Activated naive CD4-positive, alpha-beta T cell treated with anti-CD3 and anti-CD28 coated beads for 36 hours (primary cell): ENCODE measurements at regions not wholly inside any gene's neighbourhood (a gene's known extent, or its start where the extent isn't known, plus 50 kb on each side); places are given as distances from the start of the nearest gene placed in this dataset.
"Not testable (repeated sequence)": the region's sequence is repeated elsewhere in the genome, so short reads cannot be mapped to it uniquely, and the experiment has no call there.

Experiments used
- CTCF ChIA-PET: fragments of 350-600 bp; sonication (Branson Sonifier 250); formaldehyde crosslinking; loops from one replicate; lab custom pipeline; 2021; ENCODE audit warnings: antibody characterized with exemption; lab: Charles Lee
- DNase-seq: peaks from one replicate; pipeline ENCODE4 v3.0.0-alpha.2; 2020
- H3K27ac Mint-ChIP-seq: one replicate; pipeline ENCODE4 v1.8.0; 2021; ENCODE audit warnings: mild to moderate bottlenecking, mixed read lengths
- H3K27me3 Mint-ChIP-seq: one replicate; pipeline ENCODE4 v1.8.0; 2021; ENCODE audit warnings: low read depth, mixed read lengths
- H3K36me3 Mint-ChIP-seq: one replicate; pipeline ENCODE4 v1.8.0; 2021; ENCODE audit warnings: low read depth, mixed read lengths
- H3K4me1 Mint-ChIP-seq: one replicate; pipeline ENCODE4 v1.8.0; 2021; ENCODE audit warnings: low read depth, mixed read lengths
- H3K4me3 Mint-ChIP-seq: one replicate; pipeline ENCODE4 v1.8.0; 2021; ENCODE audit warnings: mild to moderate bottlenecking, moderate library complexity, mixed read lengths
- H3K9me3 Mint-ChIP-seq: one replicate; pipeline ENCODE4 v1.8.0; 2021; ENCODE audit warnings: mixed read lengths
- intact Hi-C: fragments of 100-400 bp; cut with micrococcal nuclease; formaldehyde crosslinking; loops from one replicate; pipeline ENCODE4 v1.15.1; 2023

DNA sequence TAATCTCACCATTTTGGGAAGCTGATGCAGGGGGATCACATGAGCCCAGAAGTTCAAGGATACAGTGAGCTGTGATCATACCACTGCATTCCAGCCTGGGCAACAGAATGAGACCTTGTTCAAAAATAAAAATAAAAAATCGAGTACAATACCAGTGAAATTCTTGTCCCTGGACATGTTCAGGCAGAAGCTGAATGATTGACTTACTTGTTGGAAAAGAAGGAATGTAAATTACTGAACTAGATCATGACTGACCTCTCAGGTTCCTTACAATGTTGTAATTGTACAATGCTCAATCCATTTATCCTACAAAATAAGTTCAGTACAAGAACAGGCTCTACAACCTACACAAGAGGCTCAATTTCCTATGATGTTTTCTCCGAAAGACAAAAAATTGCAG is 1010.4 kb downstream of the TLE1 start:
- no peaks in the 10 kb centered on the region for H3K27me3 Mint-ChIP-seq
- no peaks in the 10 kb centered on the region for H3K9me3 Mint-ChIP-seq
- DNase-seq = no peak
- CTCF ChIA-PET = no interaction called here
- no peaks in the 10 kb centered on the region for H3K36me3 Mint-ChIP-seq
- intact Hi-C loops = no loop called here
- no peak overlapping the region for H3K27ac Mint-ChIP-seq
- H3K4me3 Mint-ChIP-seq = no peak overlapping the region
- H3K4me1 Mint-ChIP-seq = no peaks in the 10 kb centered on the region

DNA sequence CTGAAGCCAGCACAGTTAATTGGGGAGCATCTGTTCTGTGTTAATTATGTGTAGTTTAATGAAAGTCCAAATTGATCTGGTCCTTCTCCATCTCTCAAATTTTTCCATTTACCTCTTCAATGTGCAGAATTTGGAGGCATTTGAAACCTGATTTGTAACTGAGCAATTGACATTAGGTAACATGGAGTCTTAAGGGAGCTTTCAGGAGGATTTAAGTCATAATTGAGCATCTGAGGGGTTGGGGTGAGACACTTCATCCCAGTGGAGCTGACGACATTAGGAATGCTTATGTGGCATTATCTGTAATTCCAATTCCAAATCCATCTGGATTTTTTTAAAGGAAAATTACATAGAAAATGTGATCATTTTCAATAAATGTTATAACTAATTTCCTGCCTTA is 1015.9 kb downstream of the TLE1 start:
- no peak for DNase-seq
- Mint-ChIP-seq H3K9me3 (no peaks in the 10 kb centered on the region), H3K4me3 (no peak overlapping the region), H3K36me3 (no peaks in the 10 kb centered on the region), H3K4me1 (no peaks in the 10 kb centered on the region), H3K27ac (no peak overlapping the region), H3K27me3 (no peaks in the 10 kb centered on the region)
- intact Hi-C loops = no loop called here
- CTCF ChIA-PET = no interaction called here

DNA sequence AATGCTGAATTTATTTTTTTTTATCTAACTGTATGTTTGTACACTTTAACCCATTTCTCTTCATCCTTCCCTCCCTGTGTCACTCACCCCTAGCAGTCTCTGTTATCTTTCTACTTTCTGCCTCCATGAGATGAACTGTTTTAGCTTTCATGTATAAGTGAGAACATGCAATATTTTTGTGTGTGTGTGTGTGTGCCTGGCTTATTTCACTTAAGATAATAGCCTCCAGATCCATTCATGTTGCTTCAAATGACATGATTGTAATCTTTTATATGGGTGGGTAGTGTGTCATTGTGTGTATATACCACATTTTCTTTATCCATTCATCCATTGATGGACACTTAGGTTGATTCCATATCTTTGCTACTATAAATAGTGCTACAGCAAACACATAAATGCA is 1023.9 kb downstream of the TLE1 start:
- Mint-ChIP-seq H3K4me1 (no peaks in the 10 kb centered on the region), H3K4me3 (no peak overlapping the region), H3K27ac (no peak overlapping the region), H3K9me3 (peaks cover 4% of the 10 kb centered on the region), H3K36me3 (no peaks in the 10 kb centered on the region), H3K27me3 (no peaks in the 10 kb centered on the region)
- intact Hi-C loops = no loop called here
- CTCF ChIA-PET = no interaction called here
- no peak for DNase-seq

DNA sequence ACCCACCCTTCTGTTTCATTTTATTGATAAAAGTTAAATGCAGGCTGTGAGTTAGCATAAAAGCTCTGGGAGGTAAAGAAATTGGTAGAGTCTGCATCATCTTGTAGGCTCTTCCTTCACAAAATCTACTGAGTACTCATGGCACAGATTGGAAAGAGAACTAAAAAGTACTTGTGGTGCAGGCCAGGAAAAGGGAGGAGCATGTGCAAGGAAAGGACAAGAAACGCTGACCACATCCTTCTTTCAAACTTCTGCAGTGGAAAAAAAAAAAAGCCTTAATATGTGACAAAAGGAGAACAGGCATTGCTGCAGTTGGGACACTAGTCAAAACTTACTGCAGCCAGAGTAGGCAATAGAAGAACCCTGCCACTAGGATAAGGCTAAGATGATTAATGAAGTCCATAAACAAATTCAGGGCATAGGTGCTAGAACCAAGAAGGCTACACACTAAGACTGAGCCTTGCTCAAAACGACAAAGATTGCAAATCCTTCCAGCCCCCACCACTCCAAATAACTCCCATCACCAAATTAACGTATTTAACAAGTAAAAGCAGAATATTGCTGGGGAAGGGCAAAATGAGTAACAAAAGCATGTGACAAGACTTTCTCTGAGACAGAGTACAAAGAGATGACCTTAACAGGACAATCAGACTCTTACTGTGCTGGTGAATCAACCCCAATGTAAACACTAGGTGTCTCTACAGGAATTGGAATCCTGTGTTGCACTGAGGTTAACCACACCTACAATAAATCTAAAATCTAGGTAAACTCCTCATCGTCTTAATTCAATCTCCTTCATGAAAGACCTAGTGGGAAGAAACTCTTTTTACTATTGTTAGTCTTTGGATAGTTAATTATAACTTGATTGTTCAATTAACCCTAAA is 1024.8 kb downstream of the TLE1 start:
- Mint-ChIP-seq H3K27me3 (no peaks in the 10 kb centered on the region), H3K9me3 (peaks cover 7% of the 10 kb centered on the region), H3K36me3 (no peaks in the 10 kb centered on the region), H3K4me1 (no peaks in the 10 kb centered on the region), H3K27ac (no peak overlapping the region), H3K4me3 (no peak overlapping the region)
- intact Hi-C loops = no loop called here
- CTCF ChIA-PET = no interaction called here
- DNase-seq = no peak

DNA sequence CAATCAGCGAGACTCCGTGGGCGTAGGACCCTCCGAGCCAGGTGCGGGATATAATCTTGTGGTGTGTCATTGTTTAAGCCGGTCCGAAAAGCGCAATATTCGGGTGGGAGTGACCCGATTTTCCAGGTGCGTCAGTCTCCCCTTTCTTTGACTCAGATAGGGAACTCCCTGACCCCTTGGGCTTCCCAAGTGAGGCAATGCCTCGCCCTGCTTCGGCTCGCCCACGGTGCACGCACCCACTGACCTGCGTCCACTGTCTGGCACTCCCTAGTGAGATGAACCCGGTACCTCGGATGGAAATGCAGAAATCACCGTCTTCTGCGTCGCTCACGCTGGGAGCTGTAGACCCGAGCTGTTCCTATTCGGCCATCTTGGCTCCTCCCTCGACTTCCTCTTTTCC is 1029.6 kb downstream of the TLE1 start:
- CTCF ChIA-PET, DNase-seq, intact Hi-C loops, H3K4me1 Mint-ChIP-seq, H3K9me3 Mint-ChIP-seq, H3K4me3 Mint-ChIP-seq, H3K27me3 Mint-ChIP-seq, H3K36me3 Mint-ChIP-seq, H3K27ac Mint-ChIP-seq: not testable (repeated sequence)

DNA sequence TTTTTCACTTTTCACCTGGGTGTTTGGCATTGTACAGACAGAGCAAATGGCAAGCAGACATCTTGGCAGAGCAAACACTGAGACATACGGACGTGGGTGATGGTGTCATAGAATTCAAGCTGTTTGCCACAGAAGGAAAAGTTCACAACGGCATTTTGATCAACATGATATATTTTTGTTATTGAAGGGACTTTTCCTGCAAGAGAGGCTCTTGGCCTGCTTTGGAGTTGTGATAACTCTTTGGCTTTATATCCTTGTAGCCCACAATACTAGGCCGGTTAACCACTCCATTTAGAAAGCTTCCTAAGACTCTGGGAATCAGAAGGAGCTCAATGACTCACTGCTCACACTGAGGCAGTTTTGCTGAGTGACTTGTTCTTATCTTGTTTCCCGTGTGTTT is 1038.3 kb downstream of the TLE1 start:
- Mint-ChIP-seq H3K27me3 (no peaks in the 10 kb centered on the region), H3K9me3 (peaks cover 4% of the 10 kb centered on the region), H3K4me1 (no peaks in the 10 kb centered on the region), H3K27ac (no peak overlapping the region), H3K4me3 (no peak overlapping the region), H3K36me3 (no peaks in the 10 kb centered on the region)
- DNase-seq = no peak
- CTCF ChIA-PET = no interaction called here
- intact Hi-C loops = no loop called here

DNA sequence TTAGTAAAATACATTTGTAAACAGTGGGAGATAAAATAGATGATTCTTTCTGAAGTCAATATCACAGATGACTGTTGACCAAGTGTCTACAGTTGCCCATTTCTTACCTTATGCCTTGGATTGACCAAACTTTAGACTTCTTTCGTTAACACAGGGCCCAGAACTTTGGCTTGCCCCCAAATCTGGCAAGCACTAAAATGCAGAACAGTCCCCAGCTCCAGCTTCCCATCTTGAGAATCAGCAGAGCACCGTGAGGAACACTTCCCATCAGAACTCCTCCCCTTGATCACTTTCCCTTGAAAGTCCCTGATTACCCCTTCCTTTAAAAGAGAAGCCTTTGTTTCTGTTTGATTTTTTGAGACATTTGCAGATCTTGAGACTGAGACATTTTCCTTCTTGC is 1039.9 kb downstream of the TLE1 start:
- Mint-ChIP-seq H3K27ac (no peak overlapping the region), H3K27me3 (no peaks in the 10 kb centered on the region), H3K4me3 (no peak overlapping the region), H3K4me1 (no peaks in the 10 kb centered on the region), H3K36me3 (no peaks in the 10 kb centered on the region), H3K9me3 (peaks cover 1% of the 10 kb centered on the region)
- intact Hi-C loops = no loop called here
- CTCF ChIA-PET = interaction anchor here (0.6 kb wide), 1 partner anchor 45 kb away, joined by 3 read pairs; no protein-coding TSS in a partner anchor
- DNase-seq = no peak

DNA sequence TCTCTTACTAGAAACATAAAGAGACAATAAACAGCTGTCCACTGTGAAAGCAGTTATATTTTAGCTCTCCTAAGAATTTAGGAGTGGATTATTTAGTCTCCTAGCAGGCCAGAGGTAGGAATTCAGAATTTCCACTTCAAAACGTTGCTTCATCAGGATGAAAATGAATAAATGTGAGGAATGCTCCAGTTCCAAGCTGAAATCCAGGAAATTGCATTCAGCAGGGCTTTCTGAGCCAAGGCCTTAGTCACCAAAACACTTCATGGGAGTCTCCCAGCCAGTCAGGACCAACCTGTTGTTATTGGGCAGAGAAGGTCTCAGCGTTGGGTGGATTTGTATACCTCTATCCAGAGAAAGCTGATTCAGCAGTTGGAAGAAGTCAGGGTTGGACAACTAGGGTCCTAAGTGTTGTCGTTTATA is 1040.3 kb downstream of the TLE1 start:
- peaks cover 1% of the 10 kb centered on the region for H3K9me3 Mint-ChIP-seq
- intact Hi-C loops = no loop called here
- DNase-seq = no peak
- no peaks in the 10 kb centered on the region for H3K4me1 Mint-ChIP-seq
- no peaks in the 10 kb centered on the region for H3K27me3 Mint-ChIP-seq
- CTCF ChIA-PET = no interaction called here
- H3K27ac Mint-ChIP-seq = no peak overlapping the region
- H3K4me3 Mint-ChIP-seq = no peak overlapping the region
- no peaks in the 10 kb centered on the region for H3K36me3 Mint-ChIP-seq

DNA sequence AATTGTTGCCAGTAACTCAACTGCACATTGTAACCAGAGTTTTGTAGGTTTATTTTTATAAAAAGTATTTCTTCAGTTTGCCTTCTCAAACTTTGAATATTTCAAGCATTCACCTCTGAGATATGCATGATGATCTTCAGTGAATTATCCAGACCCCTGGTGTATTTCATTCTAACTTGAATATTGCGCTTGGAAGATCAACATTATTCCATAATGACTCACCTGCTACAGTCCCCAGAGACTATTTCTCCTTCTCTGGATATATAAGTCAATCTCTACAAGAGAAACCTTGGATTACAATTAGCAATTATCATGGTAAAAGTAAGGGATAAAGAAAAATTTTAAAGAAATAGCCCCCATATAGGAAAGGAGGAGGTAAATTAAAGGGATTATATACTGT is 1041.0 kb downstream of the TLE1 start:
- Mint-ChIP-seq H3K36me3 (no peaks in the 10 kb centered on the region), H3K4me3 (no peak overlapping the region), H3K4me1 (no peaks in the 10 kb centered on the region), H3K27ac (no peak overlapping the region), H3K27me3 (no peaks in the 10 kb centered on the region), H3K9me3 (peaks cover 3% of the 10 kb centered on the region)
- intact Hi-C loops = no loop called here
- DNase-seq = no peak
- CTCF ChIA-PET = no interaction called here

DNA sequence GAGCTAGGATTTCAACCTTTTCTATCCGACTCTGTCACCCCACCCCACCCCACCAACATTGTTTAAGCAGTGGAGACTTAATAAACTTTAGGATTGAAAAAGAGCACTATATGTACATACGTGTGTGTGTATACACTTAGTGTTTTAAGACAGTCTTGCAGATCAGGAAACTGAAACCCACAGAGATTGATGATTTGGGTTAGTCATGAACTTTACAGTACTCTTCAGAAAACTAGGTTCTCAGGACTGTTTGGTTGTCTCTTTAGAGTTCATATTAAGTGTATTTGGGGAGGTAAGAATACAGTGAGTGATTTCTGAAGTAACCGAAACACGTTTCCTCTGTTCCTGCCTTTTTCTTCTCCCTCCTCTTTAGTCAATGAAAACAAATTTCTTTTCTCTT is 1043.1 kb downstream of the TLE1 start:
- no peaks in the 10 kb centered on the region for H3K4me1 Mint-ChIP-seq
- H3K27me3 Mint-ChIP-seq = no peaks in the 10 kb centered on the region
- no peak for DNase-seq
- no peak overlapping the region for H3K4me3 Mint-ChIP-seq
- CTCF ChIA-PET = no interaction called here
- intact Hi-C loops = no loop called here
- H3K27ac Mint-ChIP-seq = no peak overlapping the region
- H3K9me3 Mint-ChIP-seq = peaks cover 2% of the 10 kb centered on the region
- no peaks in the 10 kb centered on the region for H3K36me3 Mint-ChIP-seq

DNA sequence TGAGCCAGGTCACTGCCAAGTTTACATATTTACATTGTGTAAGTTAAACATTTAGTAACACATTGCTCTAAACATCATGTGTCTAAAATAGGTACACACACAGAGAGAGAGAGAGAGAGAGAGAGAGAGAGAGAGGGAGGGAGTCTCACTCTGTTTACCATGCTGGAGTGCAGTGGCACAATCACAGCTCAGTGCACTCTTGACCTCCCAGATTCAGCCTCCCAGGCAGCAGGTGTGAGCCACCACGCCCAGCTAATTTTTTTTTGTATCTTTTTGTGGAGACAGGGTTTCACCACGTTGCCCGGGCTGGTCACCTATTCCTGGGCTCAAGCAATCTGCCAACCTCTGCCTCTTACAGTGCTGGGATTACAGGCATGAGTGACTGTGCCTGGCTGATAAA is 1045.3 kb downstream of the TLE1 start:
- Mint-ChIP-seq H3K27ac (no peak overlapping the region), H3K36me3 (no peaks in the 10 kb centered on the region), H3K4me1 (no peaks in the 10 kb centered on the region), H3K4me3 (no peak overlapping the region), H3K27me3 (no peaks in the 10 kb centered on the region), H3K9me3 (peaks cover 2% of the 10 kb centered on the region)
- DNase-seq = no peak
- intact Hi-C loops = no loop called here
- CTCF ChIA-PET = no interaction called here

DNA sequence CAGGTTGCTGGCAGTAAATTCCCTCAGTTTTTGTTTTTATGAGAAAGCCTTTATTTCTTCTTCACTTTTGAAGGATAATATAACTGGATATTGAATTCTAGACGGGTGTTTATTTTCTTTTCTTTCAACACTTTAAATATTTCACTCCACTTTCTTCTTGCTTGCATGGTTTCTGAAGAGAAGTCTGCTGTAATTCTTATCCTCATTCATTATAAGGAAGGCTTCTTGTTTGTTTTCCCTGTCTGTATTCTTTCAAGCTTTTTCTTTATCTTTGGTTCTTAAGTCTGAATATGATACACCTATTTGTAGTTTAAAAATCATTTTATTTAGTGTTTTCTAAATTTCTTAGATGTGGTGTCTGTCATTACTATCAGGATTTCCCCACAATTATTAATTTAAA is 1054.3 kb downstream of the TLE1 start:
- Mint-ChIP-seq H3K36me3 (no peaks in the 10 kb centered on the region), H3K9me3 (peaks cover 13% of the 10 kb centered on the region), H3K4me1 (no peaks in the 10 kb centered on the region), H3K27ac (no peak overlapping the region), H3K4me3 (no peak overlapping the region), H3K27me3 (no peaks in the 10 kb centered on the region)
- intact Hi-C loops = no loop called here
- CTCF ChIA-PET = no interaction called here
- no peak for DNase-seq

DNA sequence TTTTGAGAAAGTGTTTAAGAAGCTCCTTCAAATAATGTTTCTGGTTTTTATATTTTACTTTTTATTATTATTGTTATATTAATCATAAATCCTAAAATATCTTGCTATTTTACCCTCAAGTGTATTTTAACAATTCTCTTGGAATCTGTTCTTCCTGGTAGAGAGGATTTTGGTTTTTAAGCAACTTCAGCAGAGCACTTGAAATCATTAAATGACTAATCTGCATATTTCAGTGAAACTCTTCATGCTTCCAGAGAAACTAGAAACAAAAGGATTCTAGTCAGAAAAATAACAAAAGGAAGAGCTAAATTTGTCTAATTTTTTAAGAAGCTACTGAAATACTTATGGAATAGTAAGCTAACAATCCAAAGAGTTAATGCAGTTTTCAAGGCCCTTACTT is 1057.3 kb downstream of the TLE1 start:
- Mint-ChIP-seq H3K9me3 (peaks cover 13% of the 10 kb centered on the region), H3K36me3 (peaks cover 1% of the 10 kb centered on the region), H3K27ac (no peak overlapping the region), H3K27me3 (no peaks in the 10 kb centered on the region), H3K4me3 (no peak overlapping the region), H3K4me1 (no peaks in the 10 kb centered on the region)
- intact Hi-C loops = no loop called here
- no peak for DNase-seq
- CTCF ChIA-PET = no interaction called here
